WTC11 (cell line): ENCODE measurements at regions not wholly inside any gene's neighbourhood (a gene's known extent, or its start where the extent isn't known, plus 50 kb on each side); places are given as distances from the start of the nearest gene placed in this dataset.

Experiments
- ATAC-seq: fragments of 200-7000 bp; cut with Tn5 transposase; 2 replicates; pipeline ENCODE4 v1.10.0; 2021; ENCODE audit warnings: mild to moderate bottlenecking, moderate library complexity
- CTCF ChIA-PET: fragments of 300-600 bp; sonication (Branson Sonifier 250); formaldehyde crosslinking; loops from one replicate; lab custom pipeline; 2021; ENCODE audit warnings: antibody characterized with exemption; lab: Charles Lee
- POLR2A ChIA-PET: fragments of 350-600 bp; sonication (Branson Sonifier 250); formaldehyde crosslinking; loops from one replicate; lab custom pipeline; 2021; ENCODE audit warnings: antibody characterized with exemption; lab: Charles Lee
- DNase-seq: peaks from one replicate; pipeline ENCODE4 v3.0.0; 2021; ENCODE audit warnings: low spot score
- H3K27ac Mint-ChIP-seq: 2 replicates; pipeline ENCODE4 v1.8.0; 2021; ENCODE audit warnings: mixed read lengths
- H3K27me3 Mint-ChIP-seq: 2 replicates; pipeline ENCODE4 v1.8.0; 2021; ENCODE audit warnings: low read depth, mild to moderate bottlenecking, moderate library complexity, mixed read lengths
- H3K36me3 Mint-ChIP-seq: 2 replicates; pipeline ENCODE4 v1.8.0; 2021; ENCODE audit warnings: mixed read lengths
- H3K4me1 Mint-ChIP-seq: 2 replicates; pipeline ENCODE4 v1.8.0; 2022; ENCODE audit warnings: mixed read lengths
- H3K4me3 Mint-ChIP-seq: 2 replicates; pipeline ENCODE4 v1.8.0; 2021; ENCODE audit warnings: mild to moderate bottlenecking, moderate library complexity, mixed read lengths
- H3K9me3 Mint-ChIP-seq: 2 replicates; pipeline ENCODE4 v1.8.0; 2021; ENCODE audit warnings: mixed read lengths
- CBFB ChIP-seq: sonication (generic); formaldehyde crosslinking; IDR thresholded peaks from 2 replicates; pipeline ENCODE4 v1.8.1; 2022; ENCODE audit warnings: mild to moderate bottlenecking, low read depth, missing genetic modification reagents
- CREB1 ChIP-seq: sonication (generic); formaldehyde crosslinking; IDR thresholded peaks from 2 replicates; pipeline ENCODE4 v1.8.0; 2023; ENCODE audit warnings: mild to moderate bottlenecking, missing genetic modification reagents
- EMX1 ChIP-seq: fragments of 250-450 bp; sonication (Bioruptor Pico); IDR thresholded peaks from 2 replicates; pipeline ENCODE4 v1.8.0; 2021; ENCODE audit warnings: mild to moderate bottlenecking
- ETV6 ChIP-seq: sonication (generic); formaldehyde crosslinking; IDR thresholded peaks from 2 replicates; pipeline ENCODE4 v1.8.1; 2022; ENCODE audit warnings: mild to moderate bottlenecking, missing genetic modification reagents
- IRF2 ChIP-seq: sonication (generic); formaldehyde crosslinking; IDR thresholded peaks from 2 replicates; pipeline ENCODE4 v1.8.0; 2022; ENCODE audit warnings: low read depth, missing genetic modification reagents, borderline replicate concordance
- MYBL2 ChIP-seq: sonication (generic); formaldehyde crosslinking; IDR thresholded peaks from 2 replicates; pipeline ENCODE4 v1.8.1; 2023; ENCODE audit warnings: mild to moderate bottlenecking, moderate library complexity, missing genetic modification reagents
- NFATC4 ChIP-seq: fragments of 250-450 bp; sonication (Bioruptor Pico); IDR thresholded peaks from 2 replicates; pipeline ENCODE4 v1.9.0; 2021; ENCODE audit warnings: mild to moderate bottlenecking
- SOX15 ChIP-seq: fragments of 250-450 bp; sonication (Bioruptor Pico); IDR thresholded peaks from 2 replicates; pipeline ENCODE4 v1.9.0; 2021; ENCODE audit warnings: mild to moderate bottlenecking
- TP53 ChIP-seq: sonication (generic); formaldehyde crosslinking; IDR thresholded peaks from 2 replicates; pipeline ENCODE4 v1.8.1; 2023; ENCODE audit warnings: mild to moderate bottlenecking, missing genetic modification reagents
- ZNF423 ChIP-seq: fragments of 250-450 bp; sonication (Bioruptor Pico); IDR thresholded peaks from 2 replicates; pipeline ENCODE4 v2.1.2; 2022; ENCODE audit warnings: mild to moderate bottlenecking, moderate library complexity
- TF ChIP-seq, protein P1 (sequence below): sonication (generic); formaldehyde crosslinking; IDR thresholded peaks from 2 replicates; pipeline ENCODE4 v1.8.0; 2022; ENCODE audit warnings: mild to moderate bottlenecking, missing genetic modification reagents
- TF ChIP-seq, protein P2 (sequence below): fragments of 250-450 bp; sonication (Bioruptor Pico); IDR thresholded peaks from 2 replicates; pipeline ENCODE4 v1.8.0; 2021; ENCODE audit warnings: mild to moderate bottlenecking
- TF ChIP-seq, protein P3 (sequence below): sonication (generic); formaldehyde crosslinking; IDR thresholded peaks from 2 replicates; pipeline ENCODE4 v1.8.1; 2023; ENCODE audit warnings: mild to moderate bottlenecking, missing genetic modification reagents, moderate library complexity
- TF ChIP-seq, protein P4 (sequence below): sonication (generic); formaldehyde crosslinking; IDR thresholded peaks from 2 replicates; pipeline ENCODE4 v1.8.0; 2023; ENCODE audit warnings: mild to moderate bottlenecking, missing genetic modification reagents
- TF ChIP-seq, protein P5 (sequence below): fragments of 250-450 bp; sonication (Bioruptor Pico); IDR thresholded peaks from 2 replicates; pipeline ENCODE4 v1.9.0; 2021; ENCODE audit warnings: mild to moderate bottlenecking, borderline replicate concordance
- TF ChIP-seq, protein P6 (sequence below): sonication (generic); formaldehyde crosslinking; IDR thresholded peaks from 2 replicates; pipeline ENCODE4 v1.8.1; 2022; ENCODE audit warnings: low read depth, mild to moderate bottlenecking, moderate library complexity, missing genetic modification reagents, borderline replicate concordance

DNA sequence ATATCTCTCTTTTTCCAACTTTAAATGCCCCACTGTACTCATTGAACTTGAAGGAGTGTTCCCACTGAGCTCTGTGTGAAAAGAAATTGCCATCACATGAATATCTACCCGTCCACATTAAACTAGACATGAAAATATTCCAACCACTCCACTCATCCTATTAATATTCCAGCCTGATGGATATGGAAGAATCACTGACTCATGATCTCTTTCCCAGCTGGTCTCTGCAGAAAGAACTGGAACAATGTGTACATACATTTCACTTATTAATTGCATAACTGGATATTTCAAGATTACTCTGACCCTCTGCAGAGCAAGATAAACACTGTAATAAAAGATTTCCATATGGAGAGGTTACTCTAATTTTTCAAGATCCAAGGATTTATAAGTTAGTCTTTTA, 711.1 kb upstream of the LRRC4C start:
- no peaks in the 10 kb centered on the region for H3K36me3 Mint-ChIP-seq
- POLR2A ChIA-PET = no interaction called here
- DNase-seq (no peak), ATAC-seq (no peak)
- H3K27me3 Mint-ChIP-seq = no peaks in the 10 kb centered on the region
- no peak overlapping the region for H3K4me3 Mint-ChIP-seq
- CTCF ChIA-PET = no interaction called here
- peaks cover 4% of the 10 kb centered on the region; the same call in 1 of the 2 replicates for H3K9me3 Mint-ChIP-seq
- TF ChIP-seq ZNF423 (CRISPR knock-in tag) = no peak
- TF ChIP-seq, protein P1, sequence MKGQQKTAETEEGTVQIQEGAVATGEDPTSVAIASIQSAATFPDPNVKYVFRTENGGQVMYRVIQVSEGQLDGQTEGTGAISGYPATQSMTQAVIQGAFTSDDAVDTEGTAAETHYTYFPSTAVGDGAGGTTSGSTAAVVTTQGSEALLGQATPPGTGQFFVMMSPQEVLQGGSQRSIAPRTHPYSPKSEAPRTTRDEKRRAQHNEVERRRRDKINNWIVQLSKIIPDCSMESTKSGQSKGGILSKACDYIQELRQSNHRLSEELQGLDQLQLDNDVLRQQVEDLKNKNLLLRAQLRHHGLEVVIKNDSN = no peak
- H3K27ac Mint-ChIP-seq = no peak overlapping the region
- no peaks in the 10 kb centered on the region for H3K4me1 Mint-ChIP-seq

DNA sequence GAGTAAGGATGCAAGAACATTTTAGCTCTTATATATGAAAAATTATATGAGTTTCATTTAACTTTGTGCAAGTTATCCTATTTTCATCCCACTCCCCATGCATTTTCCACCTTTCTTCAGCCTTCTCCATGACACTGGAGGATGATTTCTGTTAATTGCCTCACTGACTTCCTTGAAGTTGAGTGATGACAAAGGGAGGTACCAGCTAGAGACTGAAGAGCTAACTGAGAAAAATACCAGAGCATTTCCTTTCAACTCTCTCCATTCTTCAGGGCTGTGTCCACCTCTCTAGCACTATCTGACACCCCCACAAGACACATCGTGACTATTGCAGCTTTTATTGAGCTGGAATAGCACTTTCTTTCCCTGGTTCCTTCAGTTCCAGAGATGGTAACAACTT, 711.6 kb upstream of the LRRC4C start:
- no peak for DNase-seq
- H3K27ac Mint-ChIP-seq = no peak overlapping the region
- H3K4me1 Mint-ChIP-seq = no peaks in the 10 kb centered on the region
- ChIA-PET POLR2A (no interaction called here), CTCF (no interaction called here)
- H3K36me3 Mint-ChIP-seq = no peaks in the 10 kb centered on the region
- no peaks in the 10 kb centered on the region for H3K27me3 Mint-ChIP-seq
- H3K4me3 Mint-ChIP-seq = no peak overlapping the region
- TF ChIP-seq, protein P2, sequence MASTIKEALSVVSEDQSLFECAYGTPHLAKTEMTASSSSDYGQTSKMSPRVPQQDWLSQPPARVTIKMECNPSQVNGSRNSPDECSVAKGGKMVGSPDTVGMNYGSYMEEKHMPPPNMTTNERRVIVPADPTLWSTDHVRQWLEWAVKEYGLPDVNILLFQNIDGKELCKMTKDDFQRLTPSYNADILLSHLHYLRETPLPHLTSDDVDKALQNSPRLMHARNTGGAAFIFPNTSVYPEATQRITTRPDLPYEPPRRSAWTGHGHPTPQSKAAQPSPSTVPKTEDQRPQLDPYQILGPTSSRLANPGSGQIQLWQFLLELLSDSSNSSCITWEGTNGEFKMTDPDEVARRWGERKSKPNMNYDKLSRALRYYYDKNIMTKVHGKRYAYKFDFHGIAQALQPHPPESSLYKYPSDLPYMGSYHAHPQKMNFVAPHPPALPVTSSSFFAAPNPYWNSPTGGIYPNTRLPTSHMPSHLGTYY (CRISPR knock-in tag) = no peak
- ATAC-seq = no peak
- H3K9me3 Mint-ChIP-seq = peaks cover 4% of the 10 kb centered on the region; the same call in 1 of the 2 replicates

DNA sequence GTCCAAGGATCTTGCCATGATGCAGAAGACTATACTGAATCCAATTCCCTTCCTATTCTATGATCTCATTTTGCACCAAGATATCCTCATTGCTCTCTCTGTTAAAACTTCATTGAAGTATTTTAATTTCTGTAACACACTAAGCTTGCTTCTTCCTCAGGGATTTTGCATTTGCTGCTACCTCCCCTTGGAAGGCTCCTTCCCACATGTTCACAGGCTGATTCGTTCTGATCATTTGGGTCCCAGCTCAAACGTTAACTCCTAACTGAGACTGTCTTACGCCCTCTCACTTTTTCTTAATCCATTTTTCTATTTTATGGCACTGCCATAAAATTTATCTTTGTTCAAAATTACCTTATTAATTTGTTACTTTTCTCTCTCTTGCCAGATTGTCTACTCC, 713.0 kb upstream of the LRRC4C start:
- POLR2A ChIA-PET = no interaction called here
- ATAC-seq (no peak), DNase-seq (no peak)
- Mint-ChIP-seq H3K36me3 (no peaks in the 10 kb centered on the region), H3K27me3 (no peaks in the 10 kb centered on the region), H3K4me1 (no peaks in the 10 kb centered on the region), H3K27ac (no peak overlapping the region)
- CTCF ChIA-PET = no interaction called here
- no peak for TF ChIP-seq NFATC4
- TF ChIP-seq, protein P2 (CRISPR knock-in tag) = no peak
- TF ChIP-seq, all 79 proteins: peak for 0
- H3K9me3 Mint-ChIP-seq = peaks cover 4% of the 10 kb centered on the region; the same call in 1 of the 2 replicates
- no peak overlapping the region for H3K4me3 Mint-ChIP-seq

DNA sequence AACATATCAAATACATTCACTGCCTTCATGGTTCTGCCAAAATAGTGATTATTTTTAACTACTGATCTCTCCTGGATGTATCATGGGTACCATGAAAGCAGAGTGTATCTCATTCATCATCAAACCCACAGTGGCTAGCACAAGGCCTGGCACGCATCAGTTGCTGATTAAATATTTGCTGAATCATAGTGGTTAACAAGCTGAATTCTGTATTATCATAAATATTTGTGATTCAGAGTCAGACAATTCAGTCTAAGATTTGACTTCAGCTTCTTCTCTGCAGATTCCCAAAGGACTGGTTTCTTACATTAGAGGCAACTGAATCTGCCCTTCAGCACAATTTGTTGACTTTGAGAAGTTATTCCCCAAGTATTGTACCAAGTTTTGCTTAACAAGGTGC, 715.8 kb upstream of the LRRC4C start:
- no peak overlapping the region for H3K4me3 Mint-ChIP-seq
- no peaks in the 10 kb centered on the region for H3K9me3 Mint-ChIP-seq
- no peak for ATAC-seq
- H3K36me3 Mint-ChIP-seq = no peaks in the 10 kb centered on the region
- POLR2A ChIA-PET = no interaction called here
- H3K4me1 Mint-ChIP-seq = no peaks in the 10 kb centered on the region
- H3K27me3 Mint-ChIP-seq = no peaks in the 10 kb centered on the region
- no peak for DNase-seq
- no peak overlapping the region for H3K27ac Mint-ChIP-seq
- CTCF ChIA-PET = no interaction called here
- TF ChIP-seq MYBL2 (CRISPR knock-in tag) = no peak
- TF ChIP-seq IRF2 = no peak
- TF ChIP-seq TP53 (CRISPR knock-in tag) = no peak
- no peak for TF ChIP-seq CBFB (CRISPR knock-in tag)
- TF ChIP-seq, protein P3, sequence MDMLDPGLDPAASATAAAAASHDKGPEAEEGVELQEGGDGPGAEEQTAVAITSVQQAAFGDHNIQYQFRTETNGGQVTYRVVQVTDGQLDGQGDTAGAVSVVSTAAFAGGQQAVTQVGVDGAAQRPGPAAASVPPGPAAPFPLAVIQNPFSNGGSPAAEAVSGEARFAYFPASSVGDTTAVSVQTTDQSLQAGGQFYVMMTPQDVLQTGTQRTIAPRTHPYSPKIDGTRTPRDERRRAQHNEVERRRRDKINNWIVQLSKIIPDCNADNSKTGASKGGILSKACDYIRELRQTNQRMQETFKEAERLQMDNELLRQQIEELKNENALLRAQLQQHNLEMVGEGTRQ (CRISPR knock-in tag) = no peak
- TF ChIP-seq, protein P4, sequence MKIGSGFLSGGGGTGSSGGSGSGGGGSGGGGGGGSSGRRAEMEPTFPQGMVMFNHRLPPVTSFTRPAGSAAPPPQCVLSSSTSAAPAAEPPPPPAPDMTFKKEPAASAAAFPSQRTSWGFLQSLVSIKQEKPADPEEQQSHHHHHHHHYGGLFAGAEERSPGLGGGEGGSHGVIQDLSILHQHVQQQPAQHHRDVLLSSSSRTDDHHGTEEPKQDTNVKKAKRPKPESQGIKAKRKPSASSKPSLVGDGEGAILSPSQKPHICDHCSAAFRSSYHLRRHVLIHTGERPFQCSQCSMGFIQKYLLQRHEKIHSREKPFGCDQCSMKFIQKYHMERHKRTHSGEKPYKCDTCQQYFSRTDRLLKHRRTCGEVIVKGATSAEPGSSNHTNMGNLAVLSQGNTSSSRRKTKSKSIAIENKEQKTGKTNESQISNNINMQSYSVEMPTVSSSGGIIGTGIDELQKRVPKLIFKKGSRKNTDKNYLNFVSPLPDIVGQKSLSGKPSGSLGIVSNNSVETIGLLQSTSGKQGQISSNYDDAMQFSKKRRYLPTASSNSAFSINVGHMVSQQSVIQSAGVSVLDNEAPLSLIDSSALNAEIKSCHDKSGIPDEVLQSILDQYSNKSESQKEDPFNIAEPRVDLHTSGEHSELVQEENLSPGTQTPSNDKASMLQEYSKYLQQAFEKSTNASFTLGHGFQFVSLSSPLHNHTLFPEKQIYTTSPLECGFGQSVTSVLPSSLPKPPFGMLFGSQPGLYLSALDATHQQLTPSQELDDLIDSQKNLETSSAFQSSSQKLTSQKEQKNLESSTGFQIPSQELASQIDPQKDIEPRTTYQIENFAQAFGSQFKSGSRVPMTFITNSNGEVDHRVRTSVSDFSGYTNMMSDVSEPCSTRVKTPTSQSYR (CRISPR knock-in tag) = no peak
- no peak for TF ChIP-seq CREB1 (CRISPR knock-in tag)
- TF ChIP-seq EMX1 (CRISPR knock-in tag) = no peak
- TF ChIP-seq, protein P5, sequence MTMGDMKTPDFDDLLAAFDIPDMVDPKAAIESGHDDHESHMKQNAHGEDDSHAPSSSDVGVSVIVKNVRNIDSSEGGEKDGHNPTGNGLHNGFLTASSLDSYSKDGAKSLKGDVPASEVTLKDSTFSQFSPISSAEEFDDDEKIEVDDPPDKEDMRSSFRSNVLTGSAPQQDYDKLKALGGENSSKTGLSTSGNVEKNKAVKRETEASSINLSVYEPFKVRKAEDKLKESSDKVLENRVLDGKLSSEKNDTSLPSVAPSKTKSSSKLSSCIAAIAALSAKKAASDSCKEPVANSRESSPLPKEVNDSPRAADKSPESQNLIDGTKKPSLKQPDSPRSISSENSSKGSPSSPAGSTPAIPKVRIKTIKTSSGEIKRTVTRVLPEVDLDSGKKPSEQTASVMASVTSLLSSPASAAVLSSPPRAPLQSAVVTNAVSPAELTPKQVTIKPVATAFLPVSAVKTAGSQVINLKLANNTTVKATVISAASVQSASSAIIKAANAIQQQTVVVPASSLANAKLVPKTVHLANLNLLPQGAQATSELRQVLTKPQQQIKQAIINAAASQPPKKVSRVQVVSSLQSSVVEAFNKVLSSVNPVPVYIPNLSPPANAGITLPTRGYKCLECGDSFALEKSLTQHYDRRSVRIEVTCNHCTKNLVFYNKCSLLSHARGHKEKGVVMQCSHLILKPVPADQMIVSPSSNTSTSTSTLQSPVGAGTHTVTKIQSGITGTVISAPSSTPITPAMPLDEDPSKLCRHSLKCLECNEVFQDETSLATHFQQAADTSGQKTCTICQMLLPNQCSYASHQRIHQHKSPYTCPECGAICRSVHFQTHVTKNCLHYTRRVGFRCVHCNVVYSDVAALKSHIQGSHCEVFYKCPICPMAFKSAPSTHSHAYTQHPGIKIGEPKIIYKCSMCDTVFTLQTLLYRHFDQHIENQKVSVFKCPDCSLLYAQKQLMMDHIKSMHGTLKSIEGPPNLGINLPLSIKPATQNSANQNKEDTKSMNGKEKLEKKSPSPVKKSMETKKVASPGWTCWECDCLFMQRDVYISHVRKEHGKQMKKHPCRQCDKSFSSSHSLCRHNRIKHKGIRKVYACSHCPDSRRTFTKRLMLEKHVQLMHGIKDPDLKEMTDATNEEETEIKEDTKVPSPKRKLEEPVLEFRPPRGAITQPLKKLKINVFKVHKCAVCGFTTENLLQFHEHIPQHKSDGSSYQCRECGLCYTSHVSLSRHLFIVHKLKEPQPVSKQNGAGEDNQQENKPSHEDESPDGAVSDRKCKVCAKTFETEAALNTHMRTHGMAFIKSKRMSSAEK (CRISPR knock-in tag) = no peak
- TF ChIP-seq SOX15 (CRISPR knock-in tag) = no peak
- TF ChIP-seq, protein P6, sequence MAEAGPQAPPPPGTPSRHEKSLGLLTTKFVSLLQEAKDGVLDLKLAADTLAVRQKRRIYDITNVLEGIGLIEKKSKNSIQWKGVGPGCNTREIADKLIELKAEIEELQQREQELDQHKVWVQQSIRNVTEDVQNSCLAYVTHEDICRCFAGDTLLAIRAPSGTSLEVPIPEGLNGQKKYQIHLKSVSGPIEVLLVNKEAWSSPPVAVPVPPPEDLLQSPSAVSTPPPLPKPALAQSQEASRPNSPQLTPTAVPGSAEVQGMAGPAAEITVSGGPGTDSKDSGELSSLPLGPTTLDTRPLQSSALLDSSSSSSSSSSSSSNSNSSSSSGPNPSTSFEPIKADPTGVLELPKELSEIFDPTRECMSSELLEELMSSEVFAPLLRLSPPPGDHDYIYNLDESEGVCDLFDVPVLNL (CRISPR knock-in tag) = no peak
- TF ChIP-seq ETV6 = no peak
